Lung (tissue), 11 donors: ENCODE measurements at regions not wholly inside any gene's neighbourhood (a gene's known extent, or its start where the extent isn't known, plus 50 kb on each side); places are given as distances from the start of the nearest gene placed in this dataset.

ENCODE experiments used
- ATAC-seq: fragments of 200-7000 bp; cut with Tn5 transposase; one replicate; pipeline ENCODE4 v1.9.1; 2020; ENCODE audit warnings: moderate number of reproducible peaks; ENCODE audit not compliant: insufficient read depth, low FRiP score
- DNase-seq, 3 donors: peaks; one replicate each; pipeline ENCODE4 v3.0.0-alpha.2; 2013 to 2017
- H3K27ac ChIP-seq, 2 donors: one replicate each; pipeline ENCODE4 v1.5.1; 2013; ENCODE audit warnings: mild to moderate bottlenecking in 2 of 2, moderate library complexity in 2 of 2, control low read depth in 1 of 2, inconsistent platforms in 1 of 2, low read depth in 1 of 2, low read length in 1 of 2
- H3K27me3 ChIP-seq, 3 donors: one replicate each; pipeline ENCODE4 v1.5.1; 2013; ENCODE audit warnings: low read length in 2 of 3; ENCODE audit not compliant: control insufficient read depth in 3 of 3, insufficient read depth in 3 of 3
- H3K36me3 ChIP-seq, 4 donors: one replicate each; pipeline ENCODE4 v1.5.1; 2013; ENCODE audit warnings: low read length in 4 of 4, mild to moderate bottlenecking in 1 of 4, moderate library complexity in 1 of 4; ENCODE audit not compliant: control insufficient read depth in 4 of 4, insufficient read depth in 4 of 4
- H3K4me1 ChIP-seq, 5 donors: one replicate each; pipeline ENCODE4 v1.5.1; 2013; ENCODE audit warnings: low read length in 5 of 5, mild to moderate bottlenecking in 2 of 5, moderate library complexity in 1 of 5; ENCODE audit not compliant: control insufficient read depth in 5 of 5, insufficient read depth in 5 of 5
- H3K4me3 ChIP-seq: one replicate; pipeline ENCODE4 v1.5.1; 2013; ENCODE audit warnings: mild to moderate bottlenecking, control low read depth, moderate library complexity
- H3K9ac ChIP-seq, 2 donors: one replicate each; pipeline ENCODE4 v1.5.1; 2013; ENCODE audit warnings: low read length in 2 of 2, control low read depth in 1 of 2; ENCODE audit not compliant: insufficient read depth in 1 of 2
- H3K9me3 ChIP-seq, 4 donors: one replicate each; pipeline ENCODE4 v1.5.1; 2013; ENCODE audit warnings: low read length in 3 of 4, mild to moderate bottlenecking in 1 of 4, moderate library complexity in 1 of 4; ENCODE audit not compliant: control insufficient read depth in 4 of 4, insufficient read depth in 3 of 4
- CTCF ChIP-seq: IDR thresholded peaks from 2 replicates; pipeline ENCODE4 v1.5.1; 2012; ENCODE audit warnings: mild to moderate bottlenecking; ENCODE audit errors: control extremely low read depth, extremely low read depth
- WGBS, 2 donors: extraction: QIAGEN DNeasy Blood & Tissue Kit; methylation state at CpG; one replicate each; pipeline ENCODE4 v1.1.7; 2013; 5-methylcytosine and 5-hydroxymethylcytosine counted together
- donor health status: control.
- donor health status: control.
- donor health status: Bipolar disorder and iron deficiency.
- donor health status: healthy.
- donor health status: DM: yes; HTN: yes; CAD: no.

GRCh38 chr6:79755967-79756366, 124.8 kb downstream of the SH3BGRL2 start:
- TF ChIP-seq CTCF = no peak
- H3K9ac ChIP-seq = no peak overlapping the region
- 33 to 43% methylated on average over 4 of the region's 4 CpGs for WGBS, 2 donors
- no peak for ATAC-seq
- no peaks in the 10 kb centered on the region for H3K36me3 ChIP-seq
- H3K27me3 ChIP-seq = no peaks in the 10 kb centered on the region
- H3K27ac ChIP-seq = no peak overlapping the region
- H3K4me1 ChIP-seq = no peaks in the 10 kb centered on the region
- DNase-seq = no peak
- no peaks in the 10 kb centered on the region for H3K9me3 ChIP-seq
- H3K4me3 ChIP-seq = no peak overlapping the region
